K562 (cell line): ENCODE measurements at regions not wholly inside any gene's neighbourhood (a gene's known extent, or its start where the extent isn't known, plus 50 kb on each side); places are given as distances from the start of the nearest gene placed in this dataset.

ENCODE experiments used
- ATAC-seq: fragments of 200-7000 bp; cut with Tn5 transposase; 3 replicates; pipeline ENCODE4 v1.9.1; 2020; ENCODE audit warnings: moderate library complexity
- BruUV-seq: library from RNA; stranded (reverse); fragments of 400-500 nt; replicated peaks from 2 replicates; lab custom pipeline; 2021; lab: Mats Ljungman, UMichigan
- CTCF ChIA-PET: fragments of 300-600 bp; formaldehyde crosslinking; extraction: SDS; loops from one replicate; lab custom pipeline; 2021; ENCODE audit warnings: low intra/inter-chr PET ratio; lab: Yijun Ruan, JAX
- POLR2A ChIA-PET: fragments of 300-600, 350-650 bp; sonication (Branson Sonifier 250); formaldehyde crosslinking; extraction: SDS; loops from one replicate; lab custom pipeline; 2021; ENCODE audit warnings: antibody characterized with exemption, inconsistent platforms; lab: Yijun Ruan, JAX
- DNase-seq, 4 experiments: peaks; one replicate each; pipeline versions ENCODE4 v3.0.0 to v3.0.0-alpha.2; 2011 to 2018; ENCODE audit warnings: low spot score in 3 of 4, mixed read lengths in 3 of 4; ENCODE audit errors: extremely low read depth in 1 of 4
- FAIRE-seq: peaks from 2 replicates; lab custom pipeline; 2011; peaks lifted over from hg19 to GRCh38; lab: Jason Lieb, UNC
- H2AFZ ChIP-seq: 2 replicates; pipeline ENCODE4 v1.6.0; 2011; ENCODE audit warnings: low read depth, low read length, control low read depth, inconsistent platforms
- H3K27ac ChIP-seq: fragments of 200-600 bp; 3 replicates; pipeline ENCODE4 v1.8.0; 2011; ENCODE audit warnings: low read depth, mild to moderate bottlenecking, control low read depth, inconsistent platforms, low read length, moderate library complexity, mixed read lengths; ENCODE audit errors: extremely low read depth
- H3K27me3 ChIP-seq, 2 experiments: fragments of 300-600 bp in 1 of 2; 2 replicates in 1 of 2; 3 replicates in 1 of 2; pipeline versions ENCODE4 v1.6.0 to v1.8.0; 2011; ENCODE audit warnings: inconsistent platforms in 2 of 2, low read length in 2 of 2, mild to moderate bottlenecking in 1 of 2, mixed read lengths in 1 of 2, moderate library complexity in 1 of 2; ENCODE audit not compliant: control insufficient read depth in 2 of 2, insufficient read depth in 2 of 2
- H3K36me3 ChIP-seq: fragments of 300-600 bp; 3 replicates; pipeline ENCODE4 v1.8.0; 2011; ENCODE audit warnings: mild to moderate bottlenecking, low read length, inconsistent platforms; ENCODE audit not compliant: control insufficient read depth, insufficient read depth
- H3K4me1 ChIP-seq, 2 experiments: fragments of 200-600 bp in 1 of 2; replicated peaks in 1 of 2; 2 replicates in 1 of 2; 3 replicates in 1 of 2; pipeline versions ENCODE4 v1.5.1 to v1.8.0; 2011; ENCODE audit warnings: inconsistent platforms in 2 of 2, low read length in 2 of 2, mild to moderate bottlenecking in 1 of 2, mixed read lengths in 1 of 2, moderate library complexity in 1 of 2; ENCODE audit not compliant: control insufficient read depth in 2 of 2, insufficient read depth in 2 of 2
- H3K4me2 ChIP-seq: 2 replicates; pipeline ENCODE4 v1.6.1; 2011; ENCODE audit warnings: low read length, control low read depth, inconsistent platforms, mixed read lengths; ENCODE audit not compliant: insufficient read depth
- H3K4me3 ChIP-seq: fragments of 200-600 bp; sonication (generic), shearing (Covaris generic); 2 replicates; pipeline ENCODE4 v1.5.1; 2016; ENCODE audit warnings: control low read depth, inconsistent platforms
- H3K79me2 ChIP-seq: fragments of 200-600 bp; 3 replicates; pipeline ENCODE4 v1.8.0; 2011; ENCODE audit warnings: low read length, inconsistent platforms; ENCODE audit not compliant: control insufficient read depth, insufficient read depth
- H3K9ac ChIP-seq, 2 experiments: 2 replicates each; pipeline versions ENCODE4 v1.6.0 to v1.6.1; 2011; ENCODE audit warnings: low read depth in 2 of 2, low read length in 2 of 2, control low read depth in 1 of 2, inconsistent platforms in 1 of 2, mild to moderate bottlenecking in 1 of 2, mixed read lengths in 1 of 2; ENCODE audit not compliant: insufficient read depth in 1 of 2
- H3K9me1 ChIP-seq: one replicate; pipeline ENCODE4 v1.6.0; 2011; ENCODE audit warnings: inconsistent platforms, mild to moderate bottlenecking, low read length, moderate library complexity; ENCODE audit not compliant: control insufficient read depth, insufficient read depth
- H3K9me3 ChIP-seq: replicated peaks from 2 replicates; pipeline ENCODE4 v1.5.1; 2011; ENCODE audit warnings: low read depth, low read length, inconsistent platforms; ENCODE audit not compliant: control insufficient read depth, insufficient read depth
- H4K20me1 ChIP-seq: replicated peaks from 2 replicates; pipeline ENCODE4 v1.6.1; 2011; ENCODE audit warnings: low read length, inconsistent platforms, mixed read lengths; ENCODE audit not compliant: control insufficient read depth, insufficient read depth
- CEBPG ChIP-seq, 3 experiments: fragments of 200-800 bp in 1 of 3; sonication (Bioruptor generic) in 1 of 3; sonication (generic) in 1 of 3; formaldehyde crosslinking in 1 of 3; IDR thresholded peaks in 2 of 3; conservative IDR thresholded peaks in 1 of 3; 2 replicates each; pipeline versions ENCODE4 v1.6.1 to v1.8.0; 2016 to 2022; ENCODE audit warnings: missing compliant biosample characterization in 2 of 3, missing genetic modification characterization in 2 of 3, mild to moderate bottlenecking in 1 of 3, missing genetic modification reagents in 1 of 3
- ELF1 ChIP-seq: fragments of 200-800 bp; sonication (Bioruptor generic); IDR thresholded peaks from 2 replicates; pipeline ENCODE4 v1.6.1; 2016; ENCODE audit warnings: missing genetic modification characterization, missing compliant biosample characterization
- GATAD2B ChIP-seq: fragments of 450-650 bp; IDR thresholded peaks from 2 replicates; pipeline ENCODE4 v1.6.1; 2017; ENCODE audit warnings: mild to moderate bottlenecking, borderline replicate concordance
- MYBL2 ChIP-seq, 2 experiments: fragments of 450-650 bp in 1 of 2; sonication (generic) in 1 of 2; formaldehyde crosslinking in 1 of 2; IDR thresholded peaks; 2 replicates each; pipeline versions ENCODE4 v1.6.1 to v1.8.1; 2017 to 2022; ENCODE audit warnings: borderline replicate concordance in 1 of 2, inconsistent platforms in 1 of 2, low read depth in 1 of 2, mild to moderate bottlenecking in 1 of 2, missing genetic modification reagents in 1 of 2, moderate library complexity in 1 of 2
- NRF1 ChIP-seq, 2 experiments: fragments of 450-650 bp; IDR thresholded peaks in 1 of 2; conservative IDR thresholded peaks in 1 of 2; 2 replicates each; pipeline ENCODE4 v1.6.1; 2014; ENCODE audit warnings: mild to moderate bottlenecking in 2 of 2
- POLR3G ChIP-seq: IDR thresholded peaks from 2 replicates; pipeline ENCODE4 v1.6.1; 2011; ENCODE audit not compliant: insufficient read length, insufficient replicate concordance; ENCODE audit errors: extremely low read depth
- RUNX1 ChIP-seq: sonication (generic); IDR thresholded peaks from 2 replicates; pipeline ENCODE4 v1.6.1; 2016; ENCODE audit warnings: antibody characterized with exemption, low read depth
- TAF7 ChIP-seq: fragments of 450-650 bp; IDR thresholded peaks from 2 replicates; pipeline ENCODE4 v1.6.1; 2016; ENCODE audit warnings: missing genetic modification characterization, missing compliant biosample characterization
- TEAD1 ChIP-seq, 2 experiments: fragments of 450-650 bp in 1 of 2; sonication (generic) in 1 of 2; formaldehyde crosslinking; IDR thresholded peaks; 2 replicates each; pipeline versions ENCODE4 v1.4.0 to v1.8.0; 2020 to 2022; ENCODE audit warnings: mild to moderate bottlenecking in 2 of 2, missing genetic modification reagents in 1 of 2
- ZBTB7A ChIP-seq: IDR thresholded peaks from 2 replicates; pipeline ENCODE4 v1.6.1; 2011; ENCODE audit warnings: low read depth, mild to moderate bottlenecking, low read length, moderate library complexity, borderline replicate concordance; ENCODE audit not compliant: control insufficient read depth
- ZNF175 ChIP-seq: fragments of 200-800 bp; sonication (Bioruptor generic); IDR thresholded peaks from 2 replicates; pipeline ENCODE4 v1.6.1; 2016; ENCODE audit warnings: low read depth, mild to moderate bottlenecking, missing genetic modification characterization, missing compliant biosample characterization
- ZNF3 ChIP-seq: fragments of 250-450 bp; sonication (Bioruptor Pico); IDR thresholded peaks from 2 replicates; pipeline ENCODE4 v1.5.0; 2021; ENCODE audit warnings: mild to moderate bottlenecking, moderate library complexity
- ZNF695 ChIP-seq: fragments of 450-650 bp; formaldehyde crosslinking; IDR thresholded peaks from 2 replicates; pipeline ENCODE4 v1.4.0; 2020; ENCODE audit warnings: mild to moderate bottlenecking, moderate library complexity
- WGBS: fragments of 100-300 bp; shearing (Covaris generic); methylation state at CpG from one replicate; pipeline ENCODE4 v1.1.6; 2016; ENCODE audit warnings: low coverage, mixed read lengths; ENCODE audit not compliant: insufficient coverage; ENCODE audit errors: missing lambda C conversion rate; 5-methylcytosine and 5-hydroxymethylcytosine counted together
- in situ Hi-C: fragments of 300-500 bp; cut with MboI; formaldehyde crosslinking; loops from 4 replicates; pipeline ENCODE4 v1.15.0; 2018; ENCODE audit warnings: inconsistent platforms, mixed read lengths
- intact Hi-C: fragments of 100-400 bp; cut with micrococcal nuclease; formaldehyde crosslinking; loops from 2 replicates; pipeline ENCODE4 v1.14.2; 2022
- TF ChIP-seq, protein P1 (sequence below): fragments of 450-650 bp; IDR thresholded peaks from 2 replicates; pipeline ENCODE4 v1.6.1; 2017; ENCODE audit warnings: antibody characterized with exemption, mild to moderate bottlenecking
- TF ChIP-seq, protein P2 (sequence below): fragments of 450-650 bp; IDR thresholded peaks from 2 replicates; pipeline ENCODE4 v1.6.1; 2016; ENCODE audit warnings: mild to moderate bottlenecking

DNA sequence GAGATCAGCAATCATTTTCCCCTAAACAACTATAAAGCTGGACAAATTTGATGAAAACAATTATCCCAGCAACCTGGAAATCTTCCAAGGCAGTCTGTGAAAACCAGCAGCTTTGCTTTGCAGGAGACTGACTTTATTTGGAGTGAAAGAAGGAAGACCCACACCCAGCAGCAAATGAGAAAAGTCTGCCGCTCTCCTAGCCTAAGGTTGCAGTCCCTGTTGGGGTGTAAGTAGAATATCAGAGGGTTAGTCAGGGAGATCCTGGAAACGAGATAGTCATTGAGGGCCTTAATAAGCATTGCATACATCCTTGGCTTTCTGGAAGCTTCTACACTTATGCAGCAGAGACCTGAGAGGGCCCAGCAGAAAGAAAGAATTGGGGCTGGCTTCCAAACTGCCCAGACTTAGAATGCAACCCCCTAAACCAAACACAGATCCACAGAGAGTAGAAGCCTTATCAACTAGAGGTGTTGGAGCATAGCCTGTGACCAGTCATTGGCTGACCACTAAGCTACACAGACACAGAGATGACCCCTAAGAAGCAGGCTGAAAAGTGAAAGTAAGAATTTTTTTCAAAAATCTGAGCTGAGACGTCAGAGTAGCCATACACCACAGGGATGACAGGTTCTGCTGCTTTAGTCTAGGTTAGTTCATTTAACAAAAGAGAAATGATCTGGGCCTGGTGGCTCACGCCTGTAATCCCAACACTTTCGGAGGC, 98.3 kb downstream of the LYPLAL1 start:
- H3K79me2 ChIP-seq: no peaks in the 10 kb centered on the region
- H3K4me2 ChIP-seq: no peak overlapping the region
- no peaks in the 10 kb centered on the region for H3K9me1 ChIP-seq
- H3K27ac ChIP-seq: no peak overlapping the region
- FAIRE-seq (no peak), ATAC-seq (peak; percentile 59), DNase-seq (no peak)
- WGBS: 21% methylated on average over 5 of the region's 5 CpGs
- in situ Hi-C loops: no loop called here
- no peak overlapping the region for H2AFZ ChIP-seq
- H3K4me1 ChIP-seq: no peaks in the 10 kb centered on the region
- H3K36me3 ChIP-seq: no peaks in the 10 kb centered on the region
- intact Hi-C loops: no loop called here
- BruUV-seq: no TSS peak
- no peaks in the 10 kb centered on the region for H3K9me3 ChIP-seq
- CTCF ChIA-PET: no interaction called here
- H3K4me3 ChIP-seq: no peak overlapping the region
- H3K27me3 ChIP-seq: no peaks in the 10 kb centered on the region
- H4K20me1 ChIP-seq: no peaks in the 10 kb centered on the region
- POLR2A ChIA-PET: interaction anchor here (0.6 kb wide), 1 partner anchor 23 kb away, joined by 4 read pairs; no protein-coding TSS in a partner anchor
- no peak overlapping the region for H3K9ac ChIP-seq
- no peak for TF ChIP-seq GATAD2B
- no peak for TF ChIP-seq ZNF695 (CRISPR knock-in tag)
- no peak for TF ChIP-seq RUNX1
- no peak for TF ChIP-seq CEBPG (CRISPR knock-in tag; IDR thresholded peaks at IDR 0.05)
- TF ChIP-seq CEBPG (tag; conservative IDR thresholded peaks at IDR 0.05 in 1 of 2, IDR thresholded peaks at IDR 0.05 in 1 of 2): no peak
- no peak for TF ChIP-seq NRF1 (conservative IDR thresholded peaks at IDR 0.05 in 1 of 2, IDR thresholded peaks at IDR 0.05 in 1 of 2)
- TF ChIP-seq POLR3G: no peak
- TF ChIP-seq TAF7 (tag): no peak
- no peak for TF ChIP-seq ZNF175 (CRISPR knock-in tag)
- no peak for TF ChIP-seq MYBL2 (IDR thresholded peaks at IDR 0.05; ENCODE audit: low read depth)
- no peak for TF ChIP-seq MYBL2 (CRISPR knock-in tag; IDR thresholded peaks at IDR 0.05; ENCODE audit: borderline replicate concordance)
- TF ChIP-seq ZNF3 (CRISPR knock-in tag): no peak
- TF ChIP-seq, protein P1, sequence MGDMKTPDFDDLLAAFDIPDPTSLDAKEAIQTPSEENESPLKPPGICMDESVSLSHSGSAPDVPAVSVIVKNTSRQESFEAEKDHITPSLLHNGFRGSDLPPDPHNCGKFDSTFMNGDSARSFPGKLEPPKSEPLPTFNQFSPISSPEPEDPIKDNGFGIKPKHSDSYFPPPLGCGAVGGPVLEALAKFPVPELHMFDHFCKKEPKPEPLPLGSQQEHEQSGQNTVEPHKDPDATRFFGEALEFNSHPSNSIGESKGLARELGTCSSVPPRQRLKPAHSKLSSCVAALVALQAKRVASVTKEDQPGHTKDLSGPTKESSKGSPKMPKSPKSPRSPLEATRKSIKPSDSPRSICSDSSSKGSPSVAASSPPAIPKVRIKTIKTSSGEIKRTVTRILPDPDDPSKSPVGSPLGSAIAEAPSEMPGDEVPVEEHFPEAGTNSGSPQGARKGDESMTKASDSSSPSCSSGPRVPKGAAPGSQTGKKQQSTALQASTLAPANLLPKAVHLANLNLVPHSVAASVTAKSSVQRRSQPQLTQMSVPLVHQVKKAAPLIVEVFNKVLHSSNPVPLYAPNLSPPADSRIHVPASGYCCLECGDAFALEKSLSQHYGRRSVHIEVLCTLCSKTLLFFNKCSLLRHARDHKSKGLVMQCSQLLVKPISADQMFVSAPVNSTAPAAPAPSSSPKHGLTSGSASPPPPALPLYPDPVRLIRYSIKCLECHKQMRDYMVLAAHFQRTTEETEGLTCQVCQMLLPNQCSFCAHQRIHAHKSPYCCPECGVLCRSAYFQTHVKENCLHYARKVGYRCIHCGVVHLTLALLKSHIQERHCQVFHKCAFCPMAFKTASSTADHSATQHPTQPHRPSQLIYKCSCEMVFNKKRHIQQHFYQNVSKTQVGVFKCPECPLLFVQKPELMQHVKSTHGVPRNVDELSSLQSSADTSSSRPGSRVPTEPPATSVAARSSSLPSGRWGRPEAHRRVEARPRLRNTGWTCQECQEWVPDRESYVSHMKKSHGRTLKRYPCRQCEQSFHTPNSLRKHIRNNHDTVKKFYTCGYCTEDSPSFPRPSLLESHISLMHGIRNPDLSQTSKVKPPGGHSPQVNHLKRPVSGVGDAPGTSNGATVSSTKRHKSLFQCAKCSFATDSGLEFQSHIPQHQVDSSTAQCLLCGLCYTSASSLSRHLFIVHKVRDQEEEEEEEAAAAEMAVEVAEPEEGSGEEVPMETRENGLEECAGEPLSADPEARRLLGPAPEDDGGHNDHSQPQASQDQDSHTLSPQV: no peak
- TF ChIP-seq ELF1: no peak
- no peak for TF ChIP-seq ZBTB7A
- TF ChIP-seq, protein P2, sequence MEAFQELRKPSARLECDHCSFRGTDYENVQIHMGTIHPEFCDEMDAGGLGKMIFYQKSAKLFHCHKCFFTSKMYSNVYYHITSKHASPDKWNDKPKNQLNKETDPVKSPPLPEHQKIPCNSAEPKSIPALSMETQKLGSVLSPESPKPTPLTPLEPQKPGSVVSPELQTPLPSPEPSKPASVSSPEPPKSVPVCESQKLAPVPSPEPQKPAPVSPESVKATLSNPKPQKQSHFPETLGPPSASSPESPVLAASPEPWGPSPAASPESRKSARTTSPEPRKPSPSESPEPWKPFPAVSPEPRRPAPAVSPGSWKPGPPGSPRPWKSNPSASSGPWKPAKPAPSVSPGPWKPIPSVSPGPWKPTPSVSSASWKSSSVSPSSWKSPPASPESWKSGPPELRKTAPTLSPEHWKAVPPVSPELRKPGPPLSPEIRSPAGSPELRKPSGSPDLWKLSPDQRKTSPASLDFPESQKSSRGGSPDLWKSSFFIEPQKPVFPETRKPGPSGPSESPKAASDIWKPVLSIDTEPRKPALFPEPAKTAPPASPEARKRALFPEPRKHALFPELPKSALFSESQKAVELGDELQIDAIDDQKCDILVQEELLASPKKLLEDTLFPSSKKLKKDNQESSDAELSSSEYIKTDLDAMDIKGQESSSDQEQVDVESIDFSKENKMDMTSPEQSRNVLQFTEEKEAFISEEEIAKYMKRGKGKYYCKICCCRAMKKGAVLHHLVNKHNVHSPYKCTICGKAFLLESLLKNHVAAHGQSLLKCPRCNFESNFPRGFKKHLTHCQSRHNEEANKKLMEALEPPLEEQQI: no peak
- TF ChIP-seq TEAD1 (CRISPR knock-in tag; IDR thresholded peaks at IDR 0.05): no peak
